Trophoblast cell (in vitro differentiated cells and primary cell): ENCODE measurements at regions not wholly inside any gene's neighbourhood (a gene's known extent, or its start where the extent isn't known, plus 50 kb on each side); places are given as distances from the start of the nearest gene placed in this dataset.
"Not testable (repeated sequence)": the region's sequence is repeated elsewhere in the genome, so short reads cannot be mapped to it uniquely, and the experiment has no call there.

ENCODE experiments used
- DNase-seq, 2 donors: peaks; one replicate each; pipeline ENCODE4 v3.0.0-alpha.2; 2016
- H2AFZ ChIP-seq: 2 replicates; pipeline ENCODE4 v1.6.1; 2013; ENCODE audit warnings: low read length, moderate library complexity, mild to moderate bottlenecking; ENCODE audit not compliant: insufficient read depth, poor library complexity
- H2AK5ac ChIP-seq: 2 replicates; pipeline ENCODE4 v1.6.1; 2013; ENCODE audit warnings: mild to moderate bottlenecking, low read length
- H2BK120ac ChIP-seq: 2 replicates; pipeline ENCODE4 v1.6.1; 2013; ENCODE audit warnings: low read length, mild to moderate bottlenecking, moderate library complexity; ENCODE audit not compliant: insufficient read depth, poor library complexity
- H2BK12ac ChIP-seq: 2 replicates; pipeline ENCODE4 v1.6.1; 2013; ENCODE audit warnings: mild to moderate bottlenecking, low read length, moderate library complexity
- H2BK5ac ChIP-seq: 2 replicates; pipeline ENCODE4 v1.6.1; 2013; ENCODE audit warnings: low read length, low read depth, moderate library complexity, mild to moderate bottlenecking; ENCODE audit not compliant: poor library complexity
- H3K14ac ChIP-seq: 2 replicates; pipeline ENCODE4 v1.6.1; 2013; ENCODE audit warnings: mild to moderate bottlenecking, low read length
- H3K18ac ChIP-seq: 2 replicates; pipeline ENCODE4 v1.6.1; 2013; ENCODE audit warnings: mild to moderate bottlenecking, low read length
- H3K23ac ChIP-seq: 2 replicates; pipeline ENCODE4 v1.6.1; 2013; ENCODE audit warnings: low read length
- H3K27ac ChIP-seq: 2 replicates; pipeline ENCODE4 v1.5.1; 2013; ENCODE audit warnings: low read depth, mild to moderate bottlenecking, inconsistent platforms, low read length, moderate library complexity
- H3K27me3 ChIP-seq: 2 replicates; pipeline ENCODE4 v1.6.1; 2013; ENCODE audit warnings: inconsistent platforms, mild to moderate bottlenecking, low read length, moderate library complexity; ENCODE audit not compliant: insufficient read depth
- H3K36me3 ChIP-seq, 2 experiments: 1 replicate in 1 of 2; 2 replicates in 1 of 2; pipeline ENCODE4 v1.6.1; 2013; ENCODE audit warnings: low read length in 2 of 2, mild to moderate bottlenecking in 2 of 2, moderate library complexity in 1 of 2; ENCODE audit not compliant: insufficient read depth in 2 of 2, control insufficient read depth in 1 of 2
- H3K4ac ChIP-seq: 2 replicates; pipeline ENCODE4 v1.6.1; 2013; ENCODE audit warnings: low read depth, mild to moderate bottlenecking, low read length, moderate library complexity
- H3K4me1 ChIP-seq, 2 experiments: 1 replicate in 1 of 2; 2 replicates in 1 of 2; pipeline ENCODE4 v1.6.1; 2013; ENCODE audit warnings: low read length in 2 of 2, mild to moderate bottlenecking in 2 of 2, moderate library complexity in 1 of 2; ENCODE audit not compliant: insufficient read depth in 2 of 2, control insufficient read depth in 1 of 2
- H3K4me2 ChIP-seq: 2 replicates; pipeline ENCODE4 v1.6.1; 2013; ENCODE audit warnings: inconsistent platforms, mild to moderate bottlenecking, low read length, moderate library complexity
- H3K4me3 ChIP-seq: 2 replicates; pipeline ENCODE4 v1.5.1; 2013; ENCODE audit warnings: mild to moderate bottlenecking, low read depth, low read length, inconsistent platforms
- H3K79me1 ChIP-seq: one replicate; pipeline ENCODE4 v1.6.1; 2013; ENCODE audit warnings: low read length
- H3K79me2 ChIP-seq: 2 replicates; pipeline ENCODE4 v1.6.1; 2013; ENCODE audit warnings: low read length, mild to moderate bottlenecking; ENCODE audit not compliant: control insufficient read depth, insufficient read depth, poor library complexity
- H3K9ac ChIP-seq: 2 replicates; pipeline ENCODE4 v1.6.1; 2013; ENCODE audit warnings: mild to moderate bottlenecking, low read length
- H3K9me3 ChIP-seq: 2 replicates; pipeline ENCODE4 v1.6.1; 2013; ENCODE audit warnings: low read depth, mild to moderate bottlenecking, control low read depth, inconsistent platforms, low read length; ENCODE audit not compliant: insufficient read depth
- H4K12ac ChIP-seq: 2 replicates; pipeline ENCODE4 v1.6.1; 2013; ENCODE audit warnings: low read depth, mild to moderate bottlenecking, low read length, moderate library complexity
- H4K8ac ChIP-seq: 2 replicates; pipeline ENCODE4 v1.6.1; 2013; ENCODE audit warnings: low read depth, mild to moderate bottlenecking, low read length, moderate library complexity
- H4K91ac ChIP-seq: one replicate; pipeline ENCODE4 v1.6.1; 2013; ENCODE audit warnings: low read depth, mild to moderate bottlenecking, low read length, moderate library complexity
- WGBS: extraction: QIAGEN DNeasy Blood & Tissue Kit; methylation state at CpG from one replicate; pipeline ENCODE4 v1.1.7; 2013; ENCODE audit warnings: missing lambda C conversion rate; ENCODE audit not compliant: insufficient read length, insufficient coverage; ENCODE audit errors: extremely low coverage; 5-methylcytosine and 5-hydroxymethylcytosine counted together

GRCh38 chrX:45546697-45547096, 346.0 kb upstream of the DIPK2B start:
- not testable (repeated sequence) for H3K4me2 ChIP-seq, H2AFZ ChIP-seq, DNase-seq, H2AK5ac ChIP-seq, H3K36me3 ChIP-seq, H3K79me1 ChIP-seq, H4K91ac ChIP-seq, H3K27ac ChIP-seq, H3K4ac ChIP-seq, H2BK120ac ChIP-seq, H4K8ac ChIP-seq, H2BK12ac ChIP-seq, H3K4me1 ChIP-seq, H3K14ac ChIP-seq, H3K79me2 ChIP-seq, H3K23ac ChIP-seq, H4K12ac ChIP-seq, H3K18ac ChIP-seq, H3K27me3 ChIP-seq, H2BK5ac ChIP-seq, H3K9ac ChIP-seq, H3K9me3 ChIP-seq, H3K4me3 ChIP-seq

DNA sequence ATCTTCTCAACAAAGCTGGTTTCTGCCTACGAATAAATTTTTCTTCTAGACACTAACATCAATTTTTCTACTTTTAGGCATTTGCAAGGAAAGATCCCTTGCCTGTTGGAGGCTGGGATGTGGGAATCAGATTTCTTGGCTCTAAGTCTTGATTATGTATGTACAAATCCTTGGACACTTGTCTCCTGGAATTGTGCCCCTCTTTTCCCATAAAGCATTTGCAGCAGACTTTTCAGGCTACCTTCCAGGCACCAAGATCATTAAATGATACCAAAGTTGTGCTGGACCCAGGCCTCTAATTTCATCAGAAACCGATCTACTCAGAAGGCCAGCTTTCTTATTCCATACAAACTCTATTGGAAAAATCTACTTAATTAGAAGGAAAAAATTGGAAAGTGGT, 339.5 kb upstream of the DIPK2B start:
- Histone ChIP-seq H3K79me2 (no peaks in the 10 kb centered on the region), H3K4me2 (no peak overlapping the region), H2AK5ac (no peak overlapping the region), H3K23ac (no peak overlapping the region), H2BK5ac (no peak overlapping the region), H2BK12ac (no peak overlapping the region), H4K8ac (no peak overlapping the region), H3K9me3 (no peaks in the 10 kb centered on the region), H4K12ac (no peak overlapping the region), H3K4ac (no peak overlapping the region), H3K14ac (no peak overlapping the region), H4K91ac (no peak overlapping the region), H2BK120ac (no peak overlapping the region), H3K27me3 (no peaks in the 10 kb centered on the region), H2AFZ (no peak overlapping the region), H3K18ac (no peak overlapping the region), H3K9ac (no peak overlapping the region), H3K4me3 (no peak overlapping the region), H3K4me1 (no peaks in the 10 kb centered on the region), H3K27ac (no peak overlapping the region), H3K36me3 (no peaks in the 10 kb centered on the region), H3K79me1 (no peaks in the 10 kb centered on the region)
- WGBS: no CpG with 5 or more reads among the region's 2 CpGs
- DNase-seq: no peak

DNA sequence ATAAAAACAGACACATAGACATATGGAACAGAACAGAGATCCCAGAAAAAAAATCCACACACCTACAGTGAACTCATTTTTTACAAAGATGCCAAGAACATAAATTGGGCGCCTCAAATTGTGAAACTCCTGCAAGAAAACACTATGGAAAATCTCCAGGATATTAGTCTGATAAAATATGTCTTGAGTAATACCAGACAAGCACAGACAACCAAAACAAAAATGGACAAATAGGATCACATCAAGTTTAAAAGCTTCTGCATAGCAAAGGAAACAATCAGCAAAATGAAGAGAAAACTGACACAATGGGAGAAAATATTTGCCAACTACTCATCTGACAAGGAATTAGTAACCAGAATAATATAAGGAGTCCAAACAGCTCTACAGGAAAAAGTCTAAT, 337.3 kb upstream of the DIPK2B start:
- H3K9ac ChIP-seq: no peak overlapping the region
- no peak overlapping the region for H2BK12ac ChIP-seq
- WGBS: no CpG with 5 or more reads among the region's 1 CpG
- H3K18ac ChIP-seq: no peak overlapping the region
- H3K27ac ChIP-seq: no peak overlapping the region
- no peak overlapping the region for H3K4me2 ChIP-seq
- H3K4me1 ChIP-seq: no peaks in the 10 kb centered on the region
- H2AFZ ChIP-seq: no peak overlapping the region
- no peaks in the 10 kb centered on the region for H3K79me2 ChIP-seq
- H3K79me1 ChIP-seq: no peaks in the 10 kb centered on the region
- H2BK5ac ChIP-seq: no peak overlapping the region
- H4K12ac ChIP-seq: no peak overlapping the region
- H3K27me3 ChIP-seq: no peaks in the 10 kb centered on the region
- no peak overlapping the region for H2BK120ac ChIP-seq
- DNase-seq: no peak
- no peak overlapping the region for H3K4ac ChIP-seq
- no peak overlapping the region for H4K8ac ChIP-seq
- H3K14ac ChIP-seq: no peak overlapping the region
- H3K9me3 ChIP-seq: no peaks in the 10 kb centered on the region
- no peak overlapping the region for H3K23ac ChIP-seq
- no peak overlapping the region for H2AK5ac ChIP-seq
- H3K4me3 ChIP-seq: no peak overlapping the region
- no peak overlapping the region for H4K91ac ChIP-seq
- no peaks in the 10 kb centered on the region for H3K36me3 ChIP-seq

DNA sequence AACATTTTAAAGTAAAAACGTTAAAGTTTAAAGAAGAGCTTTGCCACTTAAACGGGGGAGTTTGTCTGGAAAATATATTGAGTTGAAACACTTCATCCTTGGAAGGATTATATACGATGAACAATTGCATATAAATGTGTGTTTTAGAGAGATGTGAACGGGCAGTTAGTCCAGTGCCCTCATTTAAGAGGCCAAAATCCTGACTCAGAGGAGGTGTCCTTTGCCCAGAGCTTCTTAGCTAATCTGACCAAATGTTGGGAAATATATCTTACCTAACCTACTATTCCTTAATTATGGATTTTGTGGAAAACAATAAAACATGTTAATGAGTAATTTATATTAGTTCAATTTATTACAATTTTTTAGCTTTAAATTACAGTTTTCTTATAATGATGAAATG, 327.2 kb upstream of the DIPK2B start:
- Histone ChIP-seq H4K91ac (no peak overlapping the region), H3K14ac (no peak overlapping the region), H3K79me1 (no peaks in the 10 kb centered on the region), H3K18ac (no peak overlapping the region), H2AFZ (no peak overlapping the region), H3K4ac (no peak overlapping the region), H3K23ac (no peak overlapping the region), H3K79me2 (no peaks in the 10 kb centered on the region), H2BK12ac (no peak overlapping the region), H2AK5ac (no peak overlapping the region), H2BK5ac (no peak overlapping the region), H4K8ac (no peak overlapping the region), H3K4me2 (no peak overlapping the region), H3K27ac (no peak overlapping the region), H4K12ac (no peak overlapping the region), H3K9me3 (no peaks in the 10 kb centered on the region), H3K9ac (no peak overlapping the region), H2BK120ac (no peak overlapping the region), H3K4me3 (no peak overlapping the region), H3K27me3 (no peaks in the 10 kb centered on the region), H3K4me1 (no peaks in the 10 kb centered on the region), H3K36me3 (no peaks in the 10 kb centered on the region)
- no CpG with 5 or more reads among the region's 4 CpGs for WGBS
- no peak for DNase-seq

- Histone ChIP-seq H4K8ac (no peak overlapping the region), H2AFZ (no peak overlapping the region), H3K79me2 (no peaks in the 10 kb centered on the region), H4K91ac (no peak overlapping the region), H3K27ac (no peak overlapping the region), H2BK120ac (no peak overlapping the region), H3K4me2 (no peak overlapping the region), H3K23ac (no peak overlapping the region), H3K4me3 (no peak overlapping the region), H3K18ac (no peak overlapping the region), H3K14ac (no peak overlapping the region), H3K27me3 (no peaks in the 10 kb centered on the region), H4K12ac (no peak overlapping the region), H3K79me1 (no peaks in the 10 kb centered on the region), H2AK5ac (no peak overlapping the region), H3K36me3 (no peaks in the 10 kb centered on the region), H3K4ac (no peak overlapping the region), H3K9ac (no peak overlapping the region), H2BK12ac (no peak overlapping the region), H3K4me1 (no peaks in the 10 kb centered on the region), H2BK5ac (no peak overlapping the region), H3K9me3 (no peaks in the 10 kb centered on the region)
- WGBS: no CpG with 5 or more reads among the region's 3 CpGs
- no peak for DNase-seq
Measured at GRCh38 chrX:45524805-45525204, 324.1 kb upstream of the DIPK2B start.
